HG02943 (cell line): ENCODE measurements at regions not wholly inside any gene's neighbourhood (a gene's known extent, or its start where the extent isn't known, plus 50 kb on each side); places are given as distances from the start of the nearest gene placed in this dataset.
"Not testable (repeated sequence)": the region's sequence is repeated elsewhere in the genome, so short reads cannot be mapped to it uniquely, and the experiment has no call there.

Source experiments
- ATAC-seq: cut with Tn5 transposase; IDR thresholded peaks from one replicate; pipeline ENCODE4 v1.9.1; 2021; ENCODE audit warnings: mild to moderate bottlenecking, low read depth, moderate library complexity; ENCODE audit not compliant: unreplicated experiment

GRCh38 chr14:71773898-71774481 is 158.2 kb upstream of the RGS6 start:
- ATAC-seq = no peak

GRCh38 chr14:71776471-71777360 is 155.5 kb upstream of the RGS6 start:
- no peak for ATAC-seq

- ATAC-seq = no peak
Observed at GRCh38 chr14:71780075-71780474, 152.2 kb upstream of the RGS6 start.

GRCh38 chr14:71780822-71781221 is 151.4 kb upstream of the RGS6 start:
- ATAC-seq = no peak

GRCh38 chr14:71783088-71783487 is 149.1 kb upstream of the RGS6 start:
- no peak for ATAC-seq

GRCh38 chr14:71783786-71784185 is 148.4 kb upstream of the RGS6 start:
- ATAC-seq = no peak

- no peak for ATAC-seq
Observed at GRCh38 chr14:71789005-71789404, 143.2 kb upstream of the RGS6 start.

GRCh38 chr14:71799841-71800240 is 132.4 kb upstream of the RGS6 start:
- ATAC-seq = no peak

GRCh38 chr14:71800878-71801277 is 131.4 kb upstream of the RGS6 start:
- ATAC-seq = no peak

GRCh38 chr14:71803539-71804260 is 128.5 kb upstream of the RGS6 start:
- no peak for ATAC-seq

- no peak for ATAC-seq
Observed at GRCh38 chr14:71804992-71805391, 127.2 kb upstream of the RGS6 start.

- not testable (repeated sequence) for ATAC-seq
Observed at GRCh38 chr14:71807049-71807448, 125.2 kb upstream of the RGS6 start.

- ATAC-seq = not testable (repeated sequence)
Observed at GRCh38 chr14:71810800-71811199, 121.4 kb upstream of the RGS6 start.

- no peak for ATAC-seq
Observed at GRCh38 chr14:71812693-71813092, 119.5 kb upstream of the RGS6 start.

GRCh38 chr14:71815110-71815509 is 117.1 kb upstream of the RGS6 start:
- ATAC-seq = no peak

GRCh38 chr14:71824816-71825215 is 107.4 kb upstream of the RGS6 start:
- no peak for ATAC-seq

GRCh38 chr14:71833476-71833875 is 98.8 kb upstream of the RGS6 start:
- ATAC-seq = no peak

GRCh38 chr14:71834284-71835204 is 97.7 kb upstream of the RGS6 start:
- no peak for ATAC-seq

- no peak for ATAC-seq
Observed at GRCh38 chr14:71852181-71852580, 80.0 kb upstream of the RGS6 start.

- ATAC-seq = no peak
Observed at GRCh38 chr14:71855399-71856036, 76.7 kb upstream of the RGS6 start.
